LNCAP (cell line): ENCODE measurements at regions not wholly inside any gene's neighbourhood (a gene's known extent, or its start where the extent isn't known, plus 50 kb on each side); places are given as distances from the start of the nearest gene placed in this dataset.

Experiments
- TF ChIP-seq, protein P1 (sequence below): fragments of 450-650 bp; IDR thresholded peaks from 2 replicates; pipeline ENCODE4 v1.5.1; 2017; ENCODE audit warnings: mild to moderate bottlenecking

DNA sequence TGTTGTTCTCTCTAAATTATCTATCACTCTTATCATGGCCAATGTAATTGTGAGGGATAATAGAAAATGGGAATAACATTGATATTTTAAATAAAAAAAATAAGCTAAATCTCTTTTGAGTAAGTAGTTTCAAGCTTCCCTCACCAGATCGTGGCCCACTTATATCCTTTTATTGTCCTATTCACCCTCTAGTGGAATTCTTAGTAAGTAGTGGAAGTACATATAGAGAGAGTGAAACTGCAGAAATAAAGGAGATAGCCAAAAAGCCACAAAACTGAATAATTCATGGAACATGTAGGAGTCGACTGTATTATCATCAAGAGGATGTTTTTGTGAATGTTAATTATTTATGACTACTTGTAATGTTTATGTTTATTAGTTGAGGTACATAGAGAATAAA is 66.1 kb upstream of the DTNA start:
- TF ChIP-seq, protein P1, sequence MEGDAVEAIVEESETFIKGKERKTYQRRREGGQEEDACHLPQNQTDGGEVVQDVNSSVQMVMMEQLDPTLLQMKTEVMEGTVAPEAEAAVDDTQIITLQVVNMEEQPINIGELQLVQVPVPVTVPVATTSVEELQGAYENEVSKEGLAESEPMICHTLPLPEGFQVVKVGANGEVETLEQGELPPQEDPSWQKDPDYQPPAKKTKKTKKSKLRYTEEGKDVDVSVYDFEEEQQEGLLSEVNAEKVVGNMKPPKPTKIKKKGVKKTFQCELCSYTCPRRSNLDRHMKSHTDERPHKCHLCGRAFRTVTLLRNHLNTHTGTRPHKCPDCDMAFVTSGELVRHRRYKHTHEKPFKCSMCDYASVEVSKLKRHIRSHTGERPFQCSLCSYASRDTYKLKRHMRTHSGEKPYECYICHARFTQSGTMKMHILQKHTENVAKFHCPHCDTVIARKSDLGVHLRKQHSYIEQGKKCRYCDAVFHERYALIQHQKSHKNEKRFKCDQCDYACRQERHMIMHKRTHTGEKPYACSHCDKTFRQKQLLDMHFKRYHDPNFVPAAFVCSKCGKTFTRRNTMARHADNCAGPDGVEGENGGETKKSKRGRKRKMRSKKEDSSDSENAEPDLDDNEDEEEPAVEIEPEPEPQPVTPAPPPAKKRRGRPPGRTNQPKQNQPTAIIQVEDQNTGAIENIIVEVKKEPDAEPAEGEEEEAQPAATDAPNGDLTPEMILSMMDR, result no peak

DNA sequence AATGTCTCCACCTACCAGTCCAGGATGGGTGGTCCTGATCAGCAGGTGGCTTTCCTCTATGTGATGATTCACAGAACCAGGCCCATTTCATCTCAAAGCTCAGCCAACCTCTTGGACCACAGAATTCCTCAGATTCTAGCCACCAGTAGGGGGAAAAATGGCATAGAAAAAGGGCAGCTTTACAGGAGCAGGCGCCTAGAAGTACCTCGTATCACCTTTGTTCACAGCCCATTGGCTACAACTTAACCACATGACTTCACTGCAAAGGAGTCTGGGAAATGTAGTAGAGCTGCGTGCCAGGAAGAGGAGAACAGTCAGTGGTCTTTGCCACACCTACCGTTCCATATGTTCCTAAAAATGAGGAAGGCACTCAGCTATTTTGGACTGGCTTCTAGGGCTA is 62.8 kb upstream of the DTNA start:
- TF ChIP-seq, protein P1, result no peak

DNA sequence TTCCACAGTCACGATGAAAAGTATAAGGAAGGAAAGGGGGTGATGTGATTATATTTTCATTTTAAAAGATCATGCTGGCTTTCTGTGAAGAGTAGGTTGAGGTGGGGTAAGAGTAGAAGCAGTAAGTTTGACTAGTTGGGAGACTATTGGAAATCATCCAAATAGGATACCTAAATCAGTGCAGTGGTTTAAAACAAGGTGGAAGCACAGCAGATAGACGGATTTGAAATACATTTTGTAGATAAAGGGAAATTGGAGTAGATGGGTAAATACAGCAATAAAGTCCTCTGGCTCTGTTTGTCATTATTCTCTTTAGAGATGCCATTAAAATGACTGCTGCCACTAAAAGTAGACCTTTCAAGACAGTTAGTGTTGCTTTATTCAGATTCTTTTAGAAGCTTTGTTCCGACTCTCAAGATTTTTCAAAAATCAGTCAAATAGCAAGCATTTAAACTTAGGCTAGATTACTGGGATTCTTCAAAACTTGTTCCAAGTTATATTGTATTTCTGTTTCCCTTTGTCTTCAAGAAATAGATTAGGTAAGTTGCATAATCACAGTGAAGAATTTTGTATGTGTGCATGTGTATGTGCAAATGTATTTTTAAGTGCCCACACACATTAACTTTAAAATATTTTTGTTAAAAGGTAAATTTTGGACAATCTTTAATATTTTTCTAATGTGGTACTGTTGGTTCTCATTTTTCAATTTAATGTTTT is 61.7 kb upstream of the DTNA start:
- TF ChIP-seq, protein P1, result no peak

DNA sequence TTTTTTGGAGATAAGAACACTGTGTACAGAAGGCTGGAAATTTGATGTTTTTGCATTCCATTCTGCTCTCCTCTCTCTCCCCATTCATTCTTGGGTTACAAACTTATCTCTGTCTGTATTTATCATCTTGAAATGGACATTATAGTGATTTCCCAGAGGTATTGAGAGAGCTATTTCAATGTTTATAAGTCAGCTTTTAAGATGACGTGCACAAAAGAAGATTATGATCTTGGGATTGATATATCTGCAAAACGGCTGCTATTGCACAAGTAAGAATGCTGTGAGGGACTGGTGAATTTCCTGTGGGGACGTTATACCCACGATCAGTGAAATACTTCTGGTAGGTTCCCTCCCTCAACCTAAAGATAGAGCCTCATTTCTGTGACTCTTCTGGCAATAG is 61.0 kb upstream of the DTNA start:
- TF ChIP-seq, protein P1, result no peak

DNA sequence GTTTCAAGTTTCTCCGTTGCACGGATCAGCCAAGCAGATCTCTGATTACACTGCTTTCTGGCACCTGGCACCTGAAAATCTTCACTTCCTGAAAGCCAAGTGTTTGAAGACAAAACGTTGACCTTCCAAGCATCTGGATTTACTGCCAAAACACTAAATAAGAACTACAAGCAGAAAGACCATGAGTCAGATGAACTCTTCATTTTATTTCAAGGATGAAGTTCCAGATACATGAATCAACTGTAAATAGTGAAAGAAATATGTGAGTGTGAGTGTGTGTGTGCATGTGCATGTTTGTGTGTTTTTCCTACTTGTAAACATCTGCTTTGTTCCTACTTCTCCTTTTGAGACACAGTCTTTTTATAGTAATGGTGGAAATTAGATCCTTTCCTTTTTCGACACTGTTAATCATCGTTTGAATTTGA is 60.0 kb upstream of the DTNA start:
- TF ChIP-seq, protein P1, result no peak

DNA sequence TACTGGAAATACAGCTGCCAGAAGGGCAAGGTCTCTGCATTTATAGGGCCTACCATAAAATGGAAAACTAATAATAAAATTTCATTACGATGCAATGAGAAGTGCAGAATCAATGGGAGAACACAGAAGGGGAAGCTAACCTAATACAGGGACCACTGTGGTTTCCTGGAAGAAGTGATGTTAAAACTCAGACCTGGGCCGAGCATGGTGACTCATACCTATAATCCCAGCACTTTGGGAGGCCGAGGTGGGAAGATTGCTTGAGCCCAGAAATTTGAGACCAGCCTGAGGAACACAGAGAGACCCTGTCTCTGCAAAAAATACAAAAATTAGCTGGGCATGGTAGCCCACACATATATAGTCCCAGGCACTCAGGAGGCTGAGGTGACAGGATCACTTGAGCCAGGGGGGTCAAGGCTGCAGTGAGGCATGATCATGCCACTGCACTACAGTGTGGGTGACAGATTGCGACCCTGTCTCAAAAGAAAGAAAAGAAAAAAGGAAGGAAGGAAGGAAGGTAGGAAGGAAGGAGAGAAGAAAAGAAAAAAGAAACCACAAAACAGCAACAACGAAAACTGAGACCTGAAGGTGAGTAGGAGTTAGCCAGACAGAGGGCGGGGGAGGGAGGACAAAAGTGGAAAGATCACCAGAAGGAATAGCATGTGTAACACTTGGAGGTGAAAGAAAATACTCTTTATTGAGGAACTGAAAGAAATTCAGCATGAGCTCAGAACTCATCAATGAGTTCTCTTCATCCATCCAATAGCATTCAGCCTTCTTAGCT is 58.3 kb upstream of the DTNA start:
- TF ChIP-seq, protein P1, result no peak

DNA sequence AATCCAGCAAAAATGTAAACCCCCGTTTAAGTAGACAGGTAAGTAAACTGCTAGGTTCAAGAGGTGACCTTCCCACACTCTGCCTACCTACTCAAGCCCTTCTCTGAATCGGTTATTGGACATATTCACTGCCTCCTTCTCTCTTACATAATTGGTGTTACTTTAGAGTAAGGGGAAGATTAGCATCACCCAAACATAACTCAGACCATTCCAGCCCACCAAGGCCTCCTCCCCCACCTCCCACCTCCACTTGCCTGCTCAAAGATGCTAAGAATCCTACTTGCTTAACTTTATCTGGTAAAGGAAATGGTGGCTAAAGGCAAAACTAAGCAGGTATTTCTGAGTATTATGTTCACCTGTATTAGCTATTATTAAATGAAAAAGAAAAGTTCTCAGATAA is 55.0 kb upstream of the DTNA start:
- TF ChIP-seq, protein P1, result no peak
